ENCODE measurements at regions not wholly inside any gene's neighbourhood (a gene's known extent, or its start where the extent isn't known, plus 50 kb on each side); places are given as distances from the start of the nearest gene placed in this dataset.

DNA sequence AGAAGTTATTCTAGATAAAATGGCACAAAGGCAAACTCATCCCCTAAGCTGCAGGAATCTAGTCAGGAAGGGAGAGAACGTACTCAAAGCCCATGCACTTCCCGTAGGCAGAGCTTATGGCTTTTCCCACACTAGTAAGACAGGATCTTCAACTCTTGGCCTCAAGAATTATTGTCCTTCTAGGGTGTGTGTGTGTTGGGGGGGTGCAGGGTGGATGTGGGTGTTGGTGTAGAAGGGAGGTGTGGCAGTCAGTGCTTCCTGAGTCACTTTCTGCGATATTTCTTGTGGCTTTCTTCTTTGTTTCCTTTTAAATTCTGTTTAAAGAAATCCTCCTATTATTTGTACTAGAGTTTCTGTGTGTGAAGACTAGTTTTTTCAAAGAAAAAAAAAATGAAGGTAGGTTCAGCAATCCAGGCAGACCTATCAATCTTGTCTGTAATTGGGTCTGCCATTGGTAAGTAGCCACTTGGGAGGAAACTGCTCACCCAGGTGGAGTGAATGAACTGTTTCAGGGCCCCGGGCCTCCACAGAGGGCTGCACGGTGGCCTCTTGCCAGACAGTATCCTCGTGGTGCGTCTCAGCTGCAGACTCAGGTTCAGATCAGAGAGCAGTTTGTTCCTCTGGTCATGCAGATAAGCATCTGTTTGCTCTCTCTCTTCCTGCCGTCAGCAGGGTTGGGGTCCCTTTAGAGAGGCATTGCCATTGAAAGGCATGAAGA lies 131.9 kb downstream of the NPR3 start:
- TF ChIP-seq CTCF (IDR thresholded peaks at IDR 0.05), result no peak
- TF ChIP-seq EP300 (IDR thresholded peaks at IDR 0.05), result no peak

All from suprapubic skin (tissue), 3 donors.